ENCODE measurements at regions not wholly inside any gene's neighbourhood (a gene's known extent, or its start where the extent isn't known, plus 50 kb on each side); places are given as distances from the start of the nearest gene placed in this dataset.
"Not testable (repeated sequence)": the region's sequence is repeated elsewhere in the genome, so short reads cannot be mapped to it uniquely, and the experiment has no call there.

- DNase-seq, result no peak
- no peak for ATAC-seq
- 11 to 22% (median 11%) methylated on average over 9 of the region's 9 CpGs for WGBS, 3 donors
- Histone ChIP-seq H3K36me3 (ENCODE audit: insufficient read depth in 1 of 2, low read depth in 1 of 2) (no peaks in the 10 kb centered on the region), H3K27ac (no peak overlapping the region), H3K27me3 (ENCODE audit: insufficient read depth in 3 of 3, low read length in 2 of 3) (no peaks in the 10 kb centered on the region), H3K4me1 (no peaks in the 10 kb centered on the region), H3K4me3 (no peak overlapping the region), H3K9me3 (no peaks in the 10 kb centered on the region)
- TF ChIP-seq CTCF (IDR thresholded peaks at IDR 0.05), result no peak
- intact Hi-C loops (cut with DNase I), result no loop called here
Measured at GRCh38 chr15:79154483-79155135, 64.0 kb upstream of the RASGRF1 start.

- H3K4me1 ChIP-seq; intact Hi-C loops (cut with DNase I); H3K36me3 ChIP-seq (ENCODE audit: insufficient read depth in 1 of 2, low read depth in 1 of 2); H3K27me3 ChIP-seq (ENCODE audit: insufficient read depth in 3 of 3, low read length in 2 of 3); H3K4me3 ChIP-seq; DNase-seq; ATAC-seq; H3K27ac ChIP-seq: not testable (repeated sequence)
- 88 to 94% (median 89%) methylated on average over 1 of the region's 1 CpG for WGBS, 3 donors
- peaks cover 11% of the 10 kb centered on the region for H3K9me3 ChIP-seq
Measured at GRCh38 chr15:79144290-79144689, 53.7 kb upstream of the RASGRF1 start.

GRCh38 chr15:79140846-79141570 is 50.4 kb upstream of the RASGRF1 start:
- Histone ChIP-seq H3K4me3 (no peak overlapping the region), H3K27ac (no peak overlapping the region), H3K9me3 (peaks cover 11% of the 10 kb centered on the region), H3K4me1 (no peaks in the 10 kb centered on the region), H3K27me3 (ENCODE audit: insufficient read depth in 3 of 3, low read length in 2 of 3) (peaks cover 0 to 4% (median 2%) of the 10 kb centered on the region in 3 donors), H3K36me3 (ENCODE audit: insufficient read depth in 1 of 2, low read depth in 1 of 2) (no peaks in the 10 kb centered on the region)
- intact Hi-C loops (cut with DNase I), result no loop called here
- 63 to 65% (median 64%) methylated on average over 1 of the region's 1 CpG for WGBS, 3 donors
- no peak for ATAC-seq
- TF ChIP-seq CTCF (IDR thresholded peaks at IDR 0.05), result no peak
- no peak for DNase-seq

All from psoas muscle (tissue), 7 donors.